RPMI8226 (cell line): ENCODE measurements at regions not wholly inside any gene's neighbourhood (a gene's known extent, or its start where the extent isn't known, plus 50 kb on each side); places are given as distances from the start of the nearest gene placed in this dataset.

Experiments
- DNase-seq: peaks from one replicate; pipeline ENCODE4 v3.0.0-alpha.2; 2015

DNA sequence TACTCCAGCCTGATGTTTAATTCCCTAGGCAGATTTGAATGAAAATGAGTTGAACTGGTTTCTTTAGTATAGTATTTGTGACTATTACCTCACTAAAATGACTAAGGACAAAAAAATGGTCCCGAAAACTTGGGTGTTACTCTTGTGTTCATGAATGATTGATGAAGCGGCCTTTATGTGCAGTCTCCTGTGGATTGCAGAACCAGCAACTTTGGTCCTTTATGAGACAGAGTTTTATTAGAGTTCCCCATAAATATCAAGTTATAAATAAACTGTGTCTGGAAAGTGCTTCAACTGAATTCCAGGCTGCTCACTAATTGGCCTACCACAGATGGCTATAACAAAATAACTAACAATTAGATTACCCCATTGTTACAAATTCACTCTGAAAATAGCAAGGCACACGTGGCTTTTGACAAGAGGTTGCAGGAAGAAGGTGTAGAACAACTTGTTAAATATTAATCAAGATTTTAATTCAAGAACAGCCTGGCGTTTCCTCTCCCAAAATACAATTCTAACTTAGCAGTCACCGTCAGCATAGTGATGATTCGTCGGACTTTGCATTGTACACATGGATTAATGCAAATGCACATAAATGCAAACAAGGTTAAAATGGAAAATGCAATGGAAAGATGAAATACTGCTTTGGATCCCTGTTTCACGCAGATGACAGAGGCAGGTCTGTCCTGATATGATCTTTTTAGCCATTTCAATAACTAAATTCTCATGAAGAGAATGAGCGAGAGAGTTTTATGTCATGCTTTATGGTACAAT is 567.3 kb upstream of the ZNF717 start:
- DNase-seq = no peak

DNA sequence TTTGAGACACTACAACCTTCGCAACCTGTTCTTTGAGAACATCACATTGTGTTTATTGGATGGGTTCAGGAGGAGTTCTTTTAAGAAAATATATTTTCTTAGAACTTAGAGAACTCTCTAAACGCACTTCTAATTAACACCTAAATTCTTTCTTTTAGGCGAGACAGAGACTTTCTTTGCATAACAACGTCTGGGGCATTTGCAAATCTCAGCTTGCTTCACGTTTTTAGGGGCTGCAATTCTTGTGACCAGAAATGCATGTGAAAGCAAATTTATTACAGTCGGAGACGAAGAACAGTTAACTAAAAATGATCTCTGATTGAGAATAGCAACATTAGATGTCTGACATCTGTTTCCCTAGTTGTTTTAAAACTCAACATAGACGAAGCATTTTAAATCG is 568.3 kb upstream of the ZNF717 start:
- no peak for DNase-seq

DNA sequence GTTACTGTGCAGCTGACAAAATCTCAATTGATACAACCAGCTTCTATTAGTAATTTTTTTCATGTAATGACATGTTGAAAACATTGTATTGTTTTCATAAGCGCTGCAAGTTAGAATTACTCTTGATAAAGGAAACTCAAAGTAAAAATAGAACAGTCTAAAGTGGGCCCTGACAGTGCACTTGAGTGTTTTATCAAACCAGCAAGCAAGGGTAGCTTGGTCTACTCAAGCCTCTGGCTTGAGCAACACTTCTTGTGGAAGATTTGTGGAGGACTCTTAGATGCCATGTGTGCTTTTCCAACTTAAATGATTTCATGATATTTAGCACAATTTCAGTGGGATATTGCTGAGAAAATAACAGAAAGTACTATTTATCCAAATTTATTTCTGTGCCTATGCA is 575.7 kb upstream of the ZNF717 start:
- no peak for DNase-seq

DNA sequence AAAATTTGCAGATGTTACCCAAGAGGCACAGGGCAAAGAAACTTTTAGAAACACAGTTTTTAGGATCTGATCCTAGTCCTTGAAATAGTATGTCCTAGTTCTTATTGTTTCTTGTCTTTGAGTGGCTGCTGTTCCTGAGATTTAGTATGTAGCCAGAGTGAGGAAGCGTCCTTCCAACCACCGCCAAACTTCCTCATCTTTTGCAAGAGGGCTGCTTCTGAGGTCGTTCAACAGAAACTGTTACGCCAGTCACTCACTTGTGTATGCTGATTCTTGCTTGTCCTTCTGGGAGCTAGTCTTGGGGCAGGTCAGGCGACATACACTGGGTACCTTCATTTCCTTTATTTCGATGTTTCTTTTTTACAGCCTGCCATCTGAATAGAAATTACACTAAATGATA is 577.3 kb upstream of the ZNF717 start:
- DNase-seq = no peak

DNA sequence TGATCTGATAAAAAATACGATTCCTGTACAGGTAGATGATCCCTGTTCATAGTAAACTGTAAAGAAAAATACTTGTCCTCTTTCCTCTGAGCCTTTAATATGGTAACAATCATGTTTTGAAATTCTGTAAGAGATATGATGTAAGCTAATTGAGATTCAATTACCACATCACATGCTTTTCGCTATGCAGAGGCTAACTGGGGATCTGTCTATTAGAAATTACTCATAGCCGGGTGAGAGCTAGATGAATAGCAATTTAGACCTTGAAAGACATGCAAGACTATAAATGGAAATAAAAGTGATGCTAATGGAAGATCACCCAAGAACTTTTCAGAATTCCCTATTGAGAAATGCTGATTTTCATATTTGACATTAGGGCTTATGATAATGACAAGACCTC is 579.9 kb upstream of the ZNF717 start:
- no peak for DNase-seq

DNA sequence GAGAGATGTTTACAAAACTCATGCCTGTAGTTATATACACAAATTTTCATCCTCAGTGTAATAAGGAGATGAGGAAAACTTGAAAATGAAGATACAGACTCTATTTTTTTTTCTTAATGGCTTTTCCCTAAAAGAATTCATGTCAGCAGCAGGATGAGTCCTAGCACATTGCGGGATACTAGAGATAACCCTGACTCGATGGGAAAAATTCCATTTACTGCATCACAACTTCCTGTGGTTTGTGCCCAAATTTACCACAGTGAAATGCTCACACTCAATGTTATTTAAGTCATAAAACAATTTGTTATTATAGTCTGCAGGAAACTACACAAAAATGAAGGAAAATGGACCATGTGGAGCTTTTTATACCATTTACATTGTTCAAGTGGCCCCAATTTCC is 581.9 kb upstream of the ZNF717 start:
- DNase-seq = no peak

DNA sequence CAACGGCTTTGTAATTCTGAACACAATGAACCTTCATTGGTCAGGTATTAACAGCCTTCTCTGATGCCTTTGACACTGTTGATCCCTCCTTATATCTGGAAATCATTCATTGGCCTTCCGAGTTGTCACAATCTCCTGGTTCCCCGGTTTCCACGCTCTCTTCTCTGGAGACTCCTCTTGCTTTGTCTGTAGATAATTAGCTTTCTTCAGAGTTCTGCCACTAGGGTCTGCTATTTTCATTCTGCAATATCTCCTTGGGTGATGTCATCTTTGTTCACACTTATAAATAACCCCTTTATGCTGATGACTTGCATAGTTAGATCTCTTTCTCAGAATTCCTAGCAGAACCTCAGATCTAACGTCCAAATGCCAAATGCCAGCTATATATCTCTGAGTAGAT is 583.8 kb upstream of the ZNF717 start:
- peak; percentile 31 for DNase-seq

DNA sequence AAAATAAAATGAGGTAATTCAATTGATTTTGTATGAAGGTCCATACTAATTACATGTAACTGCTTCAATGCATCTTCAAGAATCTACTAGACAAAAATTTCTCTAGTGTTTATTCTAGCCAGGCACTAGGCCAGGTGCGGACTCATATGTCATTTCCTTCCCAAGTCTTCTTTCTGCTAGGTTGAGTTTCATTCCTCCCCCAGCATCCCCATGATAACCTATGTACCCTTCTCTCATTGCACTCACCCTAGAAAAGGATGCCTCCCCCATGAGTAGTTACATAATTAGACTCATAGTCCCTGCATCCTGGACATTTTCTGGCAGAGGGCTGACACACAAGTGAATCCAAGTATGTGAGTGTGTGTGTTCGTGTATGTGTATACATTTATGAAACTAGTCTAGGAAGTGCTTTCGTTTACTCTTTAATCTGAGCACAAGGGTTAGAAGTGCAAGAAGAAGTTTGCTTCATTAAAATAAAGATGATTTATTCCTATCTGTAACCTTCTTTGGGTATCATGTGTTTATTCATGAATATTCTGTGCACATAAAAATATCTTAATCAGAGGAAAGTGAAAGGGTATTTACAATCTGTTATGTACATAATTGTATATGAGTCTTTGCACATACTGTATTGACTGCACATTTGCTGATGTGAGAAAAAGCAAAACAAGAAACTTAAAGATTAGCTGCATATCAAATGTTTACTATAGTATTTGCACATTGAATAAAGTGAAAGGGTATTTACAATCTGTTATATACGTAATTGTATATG is 585.6 kb upstream of the ZNF717 start:
- DNase-seq = no peak

DNA sequence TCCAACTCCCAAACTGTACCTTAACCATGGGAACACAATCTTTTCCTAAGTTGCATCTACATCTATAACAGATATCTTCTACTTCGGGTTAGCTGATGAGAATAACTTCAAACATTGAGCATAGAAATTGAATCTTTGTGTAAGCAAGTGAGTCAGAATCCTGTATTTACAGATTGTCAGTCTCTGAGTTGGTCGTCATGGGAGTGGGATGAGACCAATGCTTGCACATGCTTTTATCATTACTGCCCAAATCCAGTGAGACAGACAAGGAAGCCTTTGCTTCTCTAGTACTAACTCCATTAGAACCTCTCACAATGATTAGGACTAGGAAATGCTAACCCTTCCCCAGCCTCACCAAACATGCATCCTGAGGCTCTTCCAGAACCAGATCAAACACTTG is 587.1 kb upstream of the ZNF717 start:
- no peak for DNase-seq

DNA sequence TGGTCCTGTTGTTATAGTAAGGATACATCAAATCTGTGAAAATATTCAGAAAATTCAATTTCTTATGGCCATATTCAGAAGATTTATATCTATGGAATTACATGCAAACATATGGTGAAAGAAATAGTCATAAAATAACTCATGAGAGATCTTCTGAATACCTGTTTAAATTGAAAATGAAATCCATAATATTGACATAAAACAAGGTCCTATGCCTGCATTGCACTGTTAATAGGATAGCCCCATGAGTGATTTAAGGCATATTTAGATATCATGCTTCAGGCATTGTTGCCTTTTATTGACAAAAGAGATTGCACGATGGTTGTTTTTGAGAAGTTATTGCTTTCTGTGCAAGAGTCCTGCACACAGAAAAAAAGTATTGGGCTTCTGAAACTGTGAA is 591.7 kb upstream of the ZNF717 start:
- no peak for DNase-seq

DNA sequence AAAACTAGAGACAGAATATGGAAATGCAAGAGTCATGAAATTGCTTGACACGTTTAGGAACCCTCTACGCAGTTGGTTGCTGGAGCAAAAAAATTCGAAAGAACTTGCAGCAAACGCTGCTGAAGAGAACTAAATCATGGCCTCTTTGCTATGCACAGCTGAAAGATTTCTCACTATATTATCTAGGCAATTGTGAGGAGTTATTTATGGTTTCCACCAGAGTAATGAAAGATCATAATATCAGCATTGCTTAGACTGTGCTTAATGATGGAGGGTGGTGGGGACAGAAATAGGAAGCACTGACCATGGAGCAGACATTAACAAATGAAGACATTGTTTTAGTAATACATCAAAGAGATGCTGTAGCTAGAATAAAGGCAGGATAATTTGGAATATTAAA is 593.4 kb upstream of the ZNF717 start:
- no peak for DNase-seq

DNA sequence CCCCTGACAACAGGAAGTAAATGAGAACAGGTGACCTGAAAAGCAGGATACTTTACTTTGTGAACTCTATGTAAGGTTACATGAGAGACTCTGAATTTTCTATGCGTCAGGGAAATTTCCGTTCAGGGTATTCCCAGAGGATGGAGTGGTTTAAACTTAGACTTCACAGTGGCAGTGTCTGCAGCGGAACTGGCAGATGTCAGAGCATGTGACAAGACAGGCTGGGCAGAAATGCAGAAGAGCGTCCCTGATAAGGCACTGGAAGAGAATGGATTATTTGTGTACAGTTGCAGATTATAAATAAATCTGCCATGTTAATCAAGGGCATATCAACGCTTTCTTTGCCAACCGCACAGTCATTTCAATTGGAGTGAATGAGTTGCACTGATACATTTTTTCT is 598.4 kb upstream of the ZNF717 start:
- DNase-seq = no peak

DNA sequence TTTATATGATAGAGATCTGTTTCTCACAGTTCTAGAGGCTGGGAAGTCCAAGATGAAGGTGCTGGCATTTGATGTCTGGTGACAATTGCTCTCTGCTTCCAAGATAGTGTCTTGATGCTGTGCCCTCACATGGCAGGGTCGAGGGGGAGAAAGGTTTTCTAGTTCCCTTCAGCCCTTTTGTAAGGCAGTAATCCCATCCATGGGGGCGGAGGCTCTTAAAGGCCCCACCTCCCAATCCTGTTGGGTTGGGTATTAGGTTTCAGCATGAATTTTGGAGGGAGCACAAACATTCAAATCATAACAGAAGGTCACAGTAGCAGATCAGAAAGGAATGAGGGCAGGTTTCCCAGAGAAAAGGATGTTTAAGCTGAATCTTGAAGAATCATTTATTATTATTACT is 601.7 kb upstream of the ZNF717 start:
- no peak for DNase-seq

DNA sequence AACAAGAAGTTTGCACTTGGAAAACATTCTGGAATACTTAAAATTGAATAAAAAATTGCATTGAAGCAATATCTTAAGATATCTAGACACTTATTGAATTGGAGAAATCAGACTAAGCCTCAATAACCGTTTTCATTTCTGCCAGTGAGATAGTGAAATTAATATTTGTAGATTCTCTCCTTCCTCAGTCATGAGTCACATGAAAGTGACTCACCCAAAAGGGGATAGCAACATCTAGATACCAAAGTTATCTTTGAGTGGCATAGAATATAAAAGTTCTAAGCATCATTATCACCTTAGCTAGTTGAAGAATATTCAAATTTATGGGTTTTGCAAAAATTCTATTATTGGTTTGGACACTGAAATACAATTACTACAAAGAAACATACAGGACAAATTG is 614.8 kb upstream of the ZNF717 start:
- DNase-seq = no peak

DNA sequence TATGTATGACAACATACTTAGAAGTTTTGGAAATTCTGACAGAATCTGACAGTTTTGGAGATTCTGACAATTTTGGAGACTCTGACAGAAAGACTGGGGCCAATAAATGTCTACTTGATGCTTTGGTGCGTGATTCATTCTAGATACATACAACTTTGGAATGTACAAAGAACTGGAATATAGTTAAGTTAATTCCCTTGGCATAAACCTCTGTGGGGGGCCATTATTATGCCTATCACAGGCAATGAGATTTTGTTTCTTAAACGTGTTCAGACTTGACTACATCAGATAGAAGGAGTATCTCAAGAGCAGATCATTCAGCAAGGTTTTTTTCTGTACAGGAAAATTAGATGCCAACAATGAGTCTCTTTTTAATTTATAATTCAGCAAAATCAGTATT is 617.6 kb upstream of the ZNF717 start:
- DNase-seq = no peak

DNA sequence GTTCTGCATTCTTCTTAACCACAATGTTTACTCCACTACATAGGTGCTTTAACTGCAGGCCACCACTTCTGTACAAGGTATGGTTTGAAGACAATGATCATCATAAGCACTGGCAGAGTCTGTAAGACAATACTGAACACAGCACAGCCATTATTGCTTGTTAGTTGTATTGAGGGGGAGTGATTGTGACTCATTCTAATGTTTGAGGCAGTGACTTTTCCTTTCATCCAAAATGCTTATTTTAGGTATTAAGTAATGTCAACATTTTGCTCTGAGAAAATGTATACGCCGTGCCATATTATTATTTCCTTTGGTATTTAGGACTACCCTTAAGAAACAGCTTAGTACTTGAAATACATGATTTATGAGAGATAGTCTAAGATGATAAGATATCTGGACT is 618.2 kb upstream of the ZNF717 start:
- no peak for DNase-seq

DNA sequence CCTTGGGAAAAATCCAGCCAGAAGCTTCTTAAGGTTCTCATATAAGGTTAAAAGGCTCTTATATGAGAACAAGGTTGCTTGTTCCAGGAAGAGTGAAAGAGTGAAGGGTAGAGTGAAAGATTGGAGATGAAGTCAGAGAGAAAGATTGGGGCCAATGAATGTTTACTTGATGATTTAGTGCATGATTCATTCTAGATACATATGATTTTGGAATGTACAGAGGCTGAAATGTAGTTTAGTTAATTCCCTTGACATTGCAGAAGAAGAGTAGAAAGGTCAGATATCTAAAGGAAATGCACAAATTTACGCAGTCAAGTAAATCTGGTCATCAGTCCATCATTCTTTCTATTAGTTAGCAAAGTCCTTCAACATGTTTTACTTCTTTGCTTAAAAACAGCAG is 619.8 kb upstream of the ZNF717 start:
- no peak for DNase-seq

DNA sequence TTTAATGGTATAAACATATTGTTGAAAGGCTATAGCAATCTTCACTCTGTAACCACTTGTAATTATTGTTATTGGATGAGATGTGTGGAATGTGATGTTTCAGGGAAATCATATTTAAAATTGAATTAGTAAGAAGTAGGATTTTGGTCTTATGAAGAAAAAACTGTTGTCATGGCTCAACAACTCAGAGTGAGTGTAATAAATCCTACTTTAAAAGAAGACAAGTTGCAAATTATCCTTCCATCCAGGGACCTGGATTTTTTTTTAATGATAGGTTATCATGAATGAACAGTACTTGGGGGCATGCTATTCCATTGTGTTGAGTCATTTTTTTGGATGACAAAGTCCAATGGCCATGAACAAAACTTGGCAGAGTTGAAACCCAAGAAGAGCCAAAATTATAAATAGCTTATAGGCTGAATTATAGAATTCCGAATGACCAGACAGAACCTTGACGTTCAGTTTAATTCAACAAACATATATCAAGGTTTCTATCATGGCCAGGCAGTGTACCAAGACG is 625.5 kb upstream of the ZNF717 start:
- no peak for DNase-seq

DNA sequence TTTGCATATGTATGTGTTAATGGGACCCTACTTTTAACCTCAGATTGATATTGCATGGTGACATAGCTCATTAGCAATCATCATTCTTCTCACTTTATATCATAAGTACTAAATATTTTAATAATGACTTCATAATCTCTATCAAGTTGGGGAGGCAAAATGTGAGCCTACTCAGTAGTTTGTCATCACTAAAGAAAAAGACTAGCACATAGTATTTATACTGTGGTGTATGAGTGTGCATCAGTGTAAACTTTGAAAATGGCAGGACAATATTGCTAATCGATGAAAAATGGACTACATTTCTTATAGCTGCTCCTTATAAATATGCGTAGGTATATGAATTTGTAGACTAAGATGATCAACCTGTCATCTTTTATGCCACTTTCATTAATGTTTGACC is 624.5 kb upstream of the ROBO2 start:
- DNase-seq = no peak

DNA sequence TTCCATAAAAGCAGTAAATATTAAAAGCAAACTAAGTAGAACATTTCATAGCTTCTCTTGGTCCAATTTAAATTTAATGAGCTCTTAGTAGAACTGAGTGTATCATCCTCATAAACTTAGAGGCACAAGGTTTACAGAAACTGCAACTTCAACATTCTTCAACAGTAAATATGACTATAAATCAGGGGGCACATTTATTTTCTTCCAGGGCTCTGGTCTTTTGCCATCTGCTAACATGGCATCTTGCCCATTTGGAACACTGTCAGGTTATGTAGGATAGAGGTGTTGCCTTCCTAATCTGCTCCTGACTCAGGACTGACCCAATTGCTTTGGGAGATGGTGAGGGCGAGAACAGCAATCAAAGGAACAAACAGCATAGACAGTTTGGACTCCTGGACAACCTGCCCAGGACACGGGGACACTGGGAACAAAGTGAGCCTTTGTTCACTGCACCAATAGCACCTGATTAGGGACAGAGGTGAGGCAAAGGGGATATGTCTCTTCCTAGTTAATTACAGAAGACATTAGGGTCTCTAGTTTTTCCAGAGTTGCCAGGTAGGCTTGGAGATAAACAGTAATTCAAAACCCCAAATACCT is 610.2 kb upstream of the ROBO2 start:
- DNase-seq = no peak

DNA sequence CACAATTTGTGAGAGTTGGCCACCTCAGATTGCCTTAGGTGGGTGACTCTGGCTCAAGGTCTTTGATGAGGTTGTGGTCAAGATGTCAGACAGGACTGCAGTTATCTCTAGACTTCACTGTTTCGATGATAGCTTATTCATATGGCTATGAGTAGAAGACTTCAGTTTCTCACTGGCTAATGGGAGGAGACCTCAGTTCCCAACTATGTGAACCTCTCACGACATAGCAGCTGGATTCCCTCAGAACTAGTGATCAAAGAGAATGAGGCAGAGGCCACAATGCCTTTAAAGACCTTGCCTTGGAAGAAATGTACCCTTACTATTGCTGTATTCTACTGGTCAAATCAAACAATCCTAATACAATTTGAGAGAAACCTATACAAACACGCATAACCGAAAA is 607.5 kb upstream of the ROBO2 start:
- DNase-seq = no peak

DNA sequence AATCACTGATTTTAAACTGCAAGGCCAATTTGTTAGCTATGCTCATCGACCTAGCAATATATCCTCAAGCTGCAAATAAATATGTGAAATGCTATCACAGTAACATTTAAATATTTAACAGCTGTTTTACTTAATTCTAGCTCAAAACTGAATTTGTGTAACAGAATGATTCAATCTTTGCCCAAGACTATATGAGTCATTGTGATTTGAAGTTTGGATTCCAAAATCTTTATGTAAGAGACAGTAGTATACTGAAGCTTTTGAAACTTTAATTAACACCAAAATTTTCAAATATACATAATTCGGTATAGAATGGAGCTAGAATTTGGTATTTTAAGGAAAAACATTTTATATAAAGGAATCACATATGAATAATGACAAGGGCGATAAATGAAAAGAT is 603.0 kb upstream of the ROBO2 start:
- no peak for DNase-seq

DNA sequence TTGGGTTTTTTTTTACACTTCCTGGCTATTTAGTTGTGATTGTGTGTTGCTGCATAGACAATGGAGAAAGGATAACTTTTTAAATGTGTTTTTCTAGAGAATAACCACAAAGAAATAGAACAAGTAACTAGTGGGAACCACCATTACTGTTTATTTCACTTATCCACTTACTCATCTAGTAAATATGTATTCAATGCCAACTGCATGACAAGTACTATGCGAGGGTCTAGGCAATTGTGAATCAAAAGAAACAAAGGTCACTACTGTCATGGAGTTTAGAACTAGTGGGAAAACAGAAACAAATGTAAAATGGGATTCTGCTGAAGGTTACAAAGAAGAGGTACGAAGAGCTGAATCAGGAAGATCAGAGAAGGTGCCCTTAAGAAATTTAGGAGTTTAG is 600.9 kb upstream of the ROBO2 start:
- DNase-seq = no peak

DNA sequence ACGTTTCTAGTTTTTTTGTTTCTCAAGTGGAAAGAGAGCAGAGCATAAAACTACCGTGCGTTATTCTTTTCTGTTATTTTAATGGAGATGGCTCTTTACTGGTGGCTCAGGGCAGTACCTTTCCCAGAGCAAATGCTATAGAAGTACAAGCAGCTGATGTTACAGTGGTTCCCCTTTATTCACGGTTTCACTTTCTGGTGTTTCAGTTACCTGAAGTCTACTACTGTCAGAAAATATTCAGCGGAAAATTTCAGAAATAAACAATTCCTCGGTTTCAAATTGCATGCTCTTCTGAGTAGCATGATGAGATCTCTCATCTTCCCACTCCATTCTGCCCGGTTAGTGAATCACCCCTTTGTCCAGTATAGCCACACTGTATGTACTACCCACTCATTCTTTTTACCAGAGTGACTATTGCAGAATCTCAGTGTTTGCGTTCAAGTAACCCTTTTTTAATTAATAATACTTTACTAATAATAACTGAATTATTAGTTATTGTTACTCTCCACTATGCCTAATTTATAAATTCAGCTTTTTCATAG is 597.5 kb upstream of the ROBO2 start:
- peak; percentile 57 for DNase-seq
